ENCODE measurements at regions not wholly inside any gene's neighbourhood (a gene's known extent, or its start where the extent isn't known, plus 50 kb on each side); places are given as distances from the start of the nearest gene placed in this dataset.

GRCh38 chr14:80059041-80059440, 152.3 kb downstream of the DIO2 start:
- no peak for TF ChIP-seq CTCF (IDR thresholded peaks at IDR 0.05)
- TF ChIP-seq POLR2A (IDR thresholded peaks at IDR 0.05), result no peak

Data from Peyer's patch (tissue), 4 donors.